Testis (tissue), 2 donors: ENCODE measurements at regions not wholly inside any gene's neighbourhood (a gene's known extent, or its start where the extent isn't known, plus 50 kb on each side); places are given as distances from the start of the nearest gene placed in this dataset.

Source experiments
- DNase-seq: peaks from one replicate; pipeline ENCODE4 v3.0.0-alpha.2; 2019
- H3K27ac ChIP-seq, 2 donors: fragments of 200-600 bp; sonication (generic); one replicate each; pipeline ENCODE4 v1.5.1; 2019
- H3K27me3 ChIP-seq: fragments of 200-600 bp; sonication (generic); one replicate; pipeline ENCODE4 v1.5.1; 2019
- H3K36me3 ChIP-seq: fragments of 200-600 bp; sonication (generic); one replicate; pipeline ENCODE4 v1.5.1; 2017; ENCODE audit warnings: low read depth; ENCODE audit errors: missing control alignments
- H3K4me1 ChIP-seq: fragments of 200-600 bp; sonication (generic); one replicate; pipeline ENCODE4 v1.5.1; 2019
- H3K4me3 ChIP-seq, 2 donors: fragments of 200-600 bp; sonication (generic); one replicate each; pipeline ENCODE4 v1.5.1; 2017 to 2019
- H3K9me3 ChIP-seq: fragments of 200-600 bp; sonication (generic); one replicate; pipeline ENCODE4 v1.5.1; 2017
- CTCF ChIP-seq, 3 experiments: fragments of 450-650 bp in 2 of 3; fragments of 200-600 bp in 1 of 3; sonication (generic) in 1 of 3; IDR thresholded peaks; one replicate each; pipeline ENCODE4 v1.5.1; 2016 to 2019; ENCODE audit warnings: antibody characterized with exemption in 3 of 3, mild to moderate bottlenecking in 2 of 3, moderate library complexity in 1 of 3
- POLR2A ChIP-seq: fragments of 450-650 bp; IDR thresholded peaks from one replicate; pipeline ENCODE4 v1.6.1; 2017; ENCODE audit warnings: antibody characterized with exemption, mild to moderate bottlenecking, moderate library complexity
- WGBS, 2 donors: methylation state at CpG; one replicate each; pipeline ENCODE4 v1.1.5; 2018; 5-methylcytosine and 5-hydroxymethylcytosine counted together
- intact Hi-C: fragments of 100-400 bp; cut with DNase I; formaldehyde crosslinking; loops from one replicate; pipeline ENCODE4 v1.15.1; 2023; ENCODE audit warnings: low total_unique reads

DNA sequence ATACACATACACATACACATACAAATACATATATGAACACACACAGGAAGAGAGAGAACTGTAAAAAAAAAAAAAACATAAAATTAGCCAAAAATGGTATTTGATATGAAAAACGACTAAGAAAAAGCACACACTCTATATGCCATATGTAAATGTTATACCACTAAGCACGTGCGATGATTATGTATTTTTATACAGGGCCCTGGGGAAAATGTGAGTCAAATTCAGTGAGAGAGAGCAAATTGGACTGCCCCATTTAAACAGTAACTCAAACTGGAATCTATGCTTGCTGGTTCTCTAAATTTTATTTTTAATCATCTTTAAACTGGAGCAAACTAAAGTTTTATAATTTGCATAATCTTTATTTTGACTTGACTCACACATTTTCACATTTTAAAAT, 197.8 kb upstream of the MTNR1B start:
- no peaks in the 10 kb centered on the region for H3K4me1 ChIP-seq
- 89 to 91% methylated on average over 3 of the region's 3 CpGs for whole genome bisulfite sequencing, 2 donors
- H3K27ac ChIP-seq: no peak overlapping the region
- no peaks in the 10 kb centered on the region for H3K27me3 ChIP-seq
- no peak overlapping the region for H3K4me3 ChIP-seq
- no peaks in the 10 kb centered on the region for H3K9me3 ChIP-seq
- intact Hi-C loops: no loop called here
- TF ChIP-seq CTCF (IDR thresholded peaks at IDR 0.05): no peak
- no peak for TF ChIP-seq POLR2A
- no peak for DNase-seq
- H3K36me3 ChIP-seq: no peaks in the 10 kb centered on the region

DNA sequence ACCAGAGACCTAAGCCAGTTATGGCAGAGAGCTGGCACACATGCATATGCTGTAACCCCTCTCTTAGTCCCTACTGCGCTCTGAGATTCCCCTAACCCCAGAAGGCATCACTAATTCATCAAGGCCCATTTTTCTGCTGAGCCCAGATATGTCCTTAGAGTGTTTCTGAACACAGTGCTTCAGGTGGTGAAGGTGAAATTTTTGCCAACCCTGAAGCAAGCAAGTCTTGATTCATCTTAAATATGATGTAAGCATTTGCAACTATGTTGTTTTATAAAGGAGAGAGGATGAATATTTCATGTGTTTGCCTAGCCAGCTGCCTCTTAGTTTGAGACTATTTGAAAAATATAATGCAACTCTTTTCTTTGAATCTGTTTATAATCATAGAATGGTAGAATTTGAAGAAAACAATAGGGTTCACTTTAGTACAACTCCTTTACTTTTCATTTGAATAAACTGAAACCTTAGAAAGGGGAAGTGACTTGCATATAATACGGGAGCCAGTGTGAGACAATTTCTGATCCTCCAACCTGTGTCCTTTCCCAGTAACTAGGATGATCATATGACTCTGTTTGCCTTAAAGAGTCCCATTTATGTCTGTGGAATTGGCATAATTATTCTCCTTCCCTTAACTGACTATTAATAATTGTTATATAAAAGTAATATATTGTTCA, 194.3 kb upstream of the MTNR1B start:
- intact Hi-C loops: no loop called here
- Histone ChIP-seq H3K27me3 (no peaks in the 10 kb centered on the region), H3K9me3 (no peaks in the 10 kb centered on the region), H3K4me3 (no peak overlapping the region), H3K27ac (no peak overlapping the region), H3K36me3 (no peaks in the 10 kb centered on the region), H3K4me1 (no peaks in the 10 kb centered on the region)
- TF ChIP-seq CTCF (IDR thresholded peaks at IDR 0.05) (no peak), POLR2A (no peak)
- WGBS, 2 donors: 95% methylated on average over 2 of the region's 2 CpGs
- no peak for DNase-seq

DNA sequence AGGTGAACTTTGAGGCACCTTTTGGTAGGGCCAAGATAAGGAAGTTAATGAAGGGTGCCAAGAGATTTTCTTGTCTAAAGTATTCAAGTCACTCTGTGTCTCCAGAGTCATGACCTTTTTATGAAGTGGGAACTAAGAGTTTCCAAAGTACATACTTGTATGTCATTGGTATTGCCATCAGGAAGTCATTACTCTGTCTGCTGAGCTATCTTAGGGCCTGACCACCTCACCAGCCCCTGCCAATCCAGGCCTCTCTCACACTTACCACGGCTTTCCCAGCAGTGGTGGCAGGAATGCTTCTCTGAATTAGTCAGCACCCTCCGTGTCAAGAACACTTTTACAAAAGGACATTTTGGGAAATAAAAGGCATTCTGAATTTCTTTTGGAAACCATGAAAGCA, 192.8 kb upstream of the MTNR1B start:
- TF ChIP-seq POLR2A (no peak), CTCF (IDR thresholded peaks at IDR 0.05) (no peak)
- H3K4me3 ChIP-seq: no peak overlapping the region
- no peaks in the 10 kb centered on the region for H3K36me3 ChIP-seq
- WGBS, 2 donors: 85 to 86% methylated on average over 2 of the region's 2 CpGs
- no peaks in the 10 kb centered on the region for H3K27me3 ChIP-seq
- intact Hi-C loops: no loop called here
- H3K9me3 ChIP-seq: no peaks in the 10 kb centered on the region
- H3K4me1 ChIP-seq: no peaks in the 10 kb centered on the region
- DNase-seq: no peak
- no peak overlapping the region for H3K27ac ChIP-seq

GRCh38 chr11:92779746-92780145, 189.7 kb upstream of the MTNR1B start:
- no peak overlapping the region for H3K27ac ChIP-seq
- 80 to 90% methylated on average over 5 of the region's 5 CpGs for WGBS, 2 donors
- no peak for TF ChIP-seq POLR2A
- TF ChIP-seq CTCF (IDR thresholded peaks at IDR 0.05): no peak
- DNase-seq: no peak
- no peaks in the 10 kb centered on the region for H3K4me1 ChIP-seq
- no peaks in the 10 kb centered on the region for H3K27me3 ChIP-seq
- no peaks in the 10 kb centered on the region for H3K9me3 ChIP-seq
- intact Hi-C loops: no loop called here
- H3K36me3 ChIP-seq: no peaks in the 10 kb centered on the region
- H3K4me3 ChIP-seq: no peak overlapping the region

GRCh38 chr11:92781151-92781550, 188.3 kb upstream of the MTNR1B start:
- Histone ChIP-seq H3K27me3 (no peaks in the 10 kb centered on the region), H3K4me1 (no peaks in the 10 kb centered on the region), H3K27ac (no peak overlapping the region), H3K9me3 (no peaks in the 10 kb centered on the region), H3K4me3 (no peak overlapping the region), H3K36me3 (no peaks in the 10 kb centered on the region)
- no peak for TF ChIP-seq POLR2A
- no peak for TF ChIP-seq CTCF (IDR thresholded peaks at IDR 0.05)
- no peak for DNase-seq
- intact Hi-C loops: no loop called here
- 97% methylated on average over 8 of the region's 8 CpGs for WGBS, 2 donors
